IPS-20b (cell line): ENCODE measurements at regions not wholly inside any gene's neighbourhood (a gene's known extent, or its start where the extent isn't known, plus 50 kb on each side); places are given as distances from the start of the nearest gene placed in this dataset.

ENCODE experiments used
- H3K27ac ChIP-seq: one replicate; pipeline ENCODE4 v1.5.1; 2013; ENCODE audit warnings: low read length
- H3K27me3 ChIP-seq: 2 replicates; pipeline ENCODE4 v1.6.1; 2013; ENCODE audit warnings: mild to moderate bottlenecking, low read length, inconsistent platforms; ENCODE audit not compliant: insufficient read depth
- H3K36me3 ChIP-seq: 2 replicates; pipeline ENCODE4 v1.6.1; 2013; ENCODE audit warnings: low read depth, mild to moderate bottlenecking, inconsistent platforms, low read length, moderate library complexity; ENCODE audit not compliant: insufficient read depth
- H3K4me1 ChIP-seq: 2 replicates; pipeline ENCODE4 v1.6.1; 2013; ENCODE audit warnings: mild to moderate bottlenecking, control low read depth, inconsistent platforms, low read length, moderate library complexity; ENCODE audit not compliant: insufficient read depth
- H3K4me3 ChIP-seq: 2 replicates; pipeline ENCODE4 v1.5.1; 2013; ENCODE audit warnings: mild to moderate bottlenecking, low read length, inconsistent platforms
- H3K9ac ChIP-seq: 2 replicates; pipeline ENCODE4 v1.6.1; 2013; ENCODE audit warnings: low read depth, mild to moderate bottlenecking, inconsistent platforms, low read length, moderate library complexity
- H3K9me3 ChIP-seq: 2 replicates; pipeline ENCODE4 v1.6.1; 2013; ENCODE audit warnings: mild to moderate bottlenecking, low read depth, low read length, inconsistent platforms; ENCODE audit not compliant: insufficient read depth

GRCh38 chr1:201599548-201599947 is 60.6 kb downstream of the NAV1 start:
- Histone ChIP-seq H3K9me3 (no peaks in the 10 kb centered on the region), H3K4me1 (no peaks in the 10 kb centered on the region), H3K4me3 (no peak overlapping the region), H3K27ac (no peak overlapping the region), H3K9ac (no peak overlapping the region), H3K36me3 (no peaks in the 10 kb centered on the region), H3K27me3 (no peaks in the 10 kb centered on the region)

DNA sequence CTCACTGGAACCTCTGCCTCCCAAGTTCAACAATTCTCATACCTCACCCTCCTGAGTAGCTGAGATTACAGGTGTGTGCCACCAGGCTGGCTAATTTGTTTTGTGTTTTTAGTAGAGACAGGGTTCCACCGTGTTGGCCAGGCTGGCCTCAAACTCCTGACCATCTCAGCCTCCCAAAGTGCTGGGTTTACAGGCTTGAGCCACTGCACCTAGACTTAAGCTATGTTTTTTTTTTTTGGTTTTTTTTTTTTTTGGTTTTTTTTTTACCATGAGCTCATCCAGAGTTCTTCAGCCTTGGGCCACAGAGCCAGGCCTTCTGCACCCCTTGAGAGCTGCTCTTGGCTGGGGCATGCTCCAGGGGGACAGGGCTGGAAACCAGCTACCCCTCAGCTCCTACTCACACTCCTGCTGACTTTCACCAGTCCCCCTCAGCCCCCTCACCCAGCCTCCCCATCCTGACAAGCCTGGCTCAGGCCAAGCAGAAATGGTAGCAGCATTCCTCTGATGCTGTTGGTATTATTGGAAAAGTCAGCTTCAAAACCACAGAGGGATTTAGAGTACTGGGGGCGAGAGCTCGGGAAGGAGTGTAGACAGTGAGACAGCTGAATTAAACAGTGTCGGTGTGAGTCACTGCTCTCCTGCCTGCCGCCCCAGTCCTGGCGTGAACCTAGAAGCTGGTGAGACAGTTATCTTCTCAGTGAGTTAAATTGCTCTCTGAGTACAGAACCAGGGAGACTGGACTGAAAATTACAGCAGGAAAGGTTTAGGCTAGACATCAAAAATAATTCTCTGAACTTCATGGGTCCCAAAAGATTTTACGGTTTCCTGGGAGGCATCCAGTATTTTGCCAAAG is 63.7 kb downstream of the NAV1 start:
- no peak overlapping the region for H3K9ac ChIP-seq
- no peak overlapping the region for H3K27ac ChIP-seq
- no peaks in the 10 kb centered on the region for H3K36me3 ChIP-seq
- H3K4me3 ChIP-seq: no peak overlapping the region
- no peaks in the 10 kb centered on the region for H3K27me3 ChIP-seq
- no peaks in the 10 kb centered on the region for H3K9me3 ChIP-seq
- no peaks in the 10 kb centered on the region for H3K4me1 ChIP-seq

GRCh38 chr1:201603613-201604232 is 64.8 kb downstream of the NAV1 start:
- Histone ChIP-seq H3K4me3 (no peak overlapping the region), H3K4me1 (no peaks in the 10 kb centered on the region), H3K27ac (no peak overlapping the region), H3K27me3 (no peaks in the 10 kb centered on the region), H3K9me3 (no peaks in the 10 kb centered on the region), H3K36me3 (no peaks in the 10 kb centered on the region), H3K9ac (no peak overlapping the region)

- Histone ChIP-seq H3K27ac (no peak overlapping the region), H3K27me3 (no peaks in the 10 kb centered on the region), H3K9ac (no peak overlapping the region), H3K36me3 (no peaks in the 10 kb centered on the region), H3K4me1 (no peaks in the 10 kb centered on the region), H3K9me3 (no peaks in the 10 kb centered on the region), H3K4me3 (no peak overlapping the region)
These were observed 66.6 kb downstream of the NAV1 start for GRCh38 chr1:201605385-201606010.

- Histone ChIP-seq H3K9me3 (no peaks in the 10 kb centered on the region), H3K4me3 (no peak overlapping the region), H3K27me3 (no peaks in the 10 kb centered on the region), H3K27ac (no peak overlapping the region), H3K9ac (no peak overlapping the region), H3K36me3 (no peaks in the 10 kb centered on the region), H3K4me1 (no peaks in the 10 kb centered on the region)
These were observed 67.2 kb downstream of the NAV1 start for GRCh38 chr1:201606096-201606495.

DNA sequence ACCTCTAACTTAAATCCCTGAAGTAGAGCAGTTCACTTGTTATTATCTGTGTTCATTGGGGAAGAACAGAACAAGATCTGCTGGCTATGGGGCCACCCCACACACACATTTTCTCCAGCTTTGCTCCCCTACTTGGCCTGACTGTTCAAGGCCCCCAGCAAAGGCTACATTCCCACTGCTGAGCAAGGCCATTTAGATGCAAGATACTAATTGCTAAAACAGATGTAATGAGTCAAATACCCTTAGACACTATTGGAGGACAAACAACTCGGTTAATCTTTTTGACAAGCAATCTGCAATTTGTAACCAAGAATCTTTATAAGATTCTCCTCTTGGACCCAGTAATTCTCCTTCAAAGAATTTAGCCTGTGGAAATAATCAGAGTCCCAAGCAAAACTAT is 67.7 kb downstream of the NAV1 start:
- H3K27ac ChIP-seq: no peak overlapping the region
- no peaks in the 10 kb centered on the region for H3K36me3 ChIP-seq
- no peaks in the 10 kb centered on the region for H3K9me3 ChIP-seq
- H3K4me1 ChIP-seq: no peaks in the 10 kb centered on the region
- no peak overlapping the region for H3K4me3 ChIP-seq
- H3K9ac ChIP-seq: no peak overlapping the region
- H3K27me3 ChIP-seq: no peaks in the 10 kb centered on the region

- H3K4me3 ChIP-seq: no peak overlapping the region
- no peaks in the 10 kb centered on the region for H3K36me3 ChIP-seq
- H3K9me3 ChIP-seq: no peaks in the 10 kb centered on the region
- H3K27me3 ChIP-seq: no peaks in the 10 kb centered on the region; the same call in 1 of the 2 replicates
- H3K4me1 ChIP-seq: no peaks in the 10 kb centered on the region
- no peak overlapping the region for H3K27ac ChIP-seq
- H3K9ac ChIP-seq: no peak overlapping the region
These were observed 69.9 kb downstream of the NAV1 start for GRCh38 chr1:201608635-201609395.

- Histone ChIP-seq H3K27me3 (no peaks in the 10 kb centered on the region; the same call in 1 of the 2 replicates), H3K4me1 (no peaks in the 10 kb centered on the region), H3K36me3 (no peaks in the 10 kb centered on the region), H3K9me3 (no peaks in the 10 kb centered on the region), H3K27ac (no peak overlapping the region), H3K4me3 (no peak overlapping the region), H3K9ac (no peak overlapping the region)
These were observed 70.9 kb downstream of the NAV1 start for GRCh38 chr1:201609661-201610318.

GRCh38 chr1:201610858-201611257 is 71.9 kb downstream of the NAV1 start:
- Histone ChIP-seq H3K9ac (no peak overlapping the region), H3K36me3 (no peaks in the 10 kb centered on the region), H3K27ac (no peak overlapping the region), H3K27me3 (peaks cover 3% of the 10 kb centered on the region; the same call in 1 of the 2 replicates), H3K9me3 (no peaks in the 10 kb centered on the region), H3K4me1 (no peaks in the 10 kb centered on the region), H3K4me3 (no peak overlapping the region)

GRCh38 chr1:201612645-201613044 is 73.7 kb downstream of the NAV1 start:
- H3K27me3 ChIP-seq: peaks cover 3% of the 10 kb centered on the region; the same call in 1 of the 2 replicates
- H3K9me3 ChIP-seq: no peaks in the 10 kb centered on the region
- H3K9ac ChIP-seq: no peak overlapping the region

More at GRCh38 chr1:201612645-201613044, 73.7 kb downstream of the NAV1 start:
- Histone ChIP-seq H3K4me1 (no peaks in the 10 kb centered on the region), H3K36me3 (no peaks in the 10 kb centered on the region), H3K4me3 (no peak overlapping the region), H3K27ac (no peak overlapping the region)
